ENCODE measurements at regions not wholly inside any gene's neighbourhood (a gene's known extent, or its start where the extent isn't known, plus 50 kb on each side); places are given as distances from the start of the nearest gene placed in this dataset.

GRCh38 chr14:71693381-71693780 is 238.8 kb upstream of the RGS6 start:
- Histone ChIP-seq H3K27ac (ENCODE audit: insufficient read depth, low read length) (no peak overlapping the region), H4K8ac (ENCODE audit: low read depth in 2 of 2, low read length in 2 of 2) (peak overlapping the region in 1 of 2 experiments; percentile 36; a peak in 1 of 4 replicates), H4K91ac (ENCODE audit: insufficient read depth, low read depth, low read length) (no peak overlapping the region), H3K9ac (ENCODE audit: low read depth, low read length) (no peak overlapping the region), H3K4me2 (ENCODE audit: low read depth, low read length) (no peak overlapping the region), H2AK9ac (replicated peaks; ENCODE audit: low read depth, low read length, poor library complexity) (no peak overlapping the region), H3K14ac (replicated peaks; ENCODE audit: low read depth, low read length) (peak overlapping the region; percentile 80; the same call in 1 of the 2 replicates), H3K27me3 (ENCODE audit: control insufficient read depth, insufficient read depth, low read length) (no peaks in the 10 kb centered on the region), H2BK15ac (ENCODE audit: low read depth, low read length) (no peak overlapping the region; the same call in 1 of the 3 replicates), H3K4me3 (ENCODE audit: insufficient read depth, low read depth, low read length) (no peak overlapping the region), H3K79me1 (ENCODE audit: low read depth in 1 of 2, low read length in 2 of 2) (peaks cover 23 to 31% of the 10 kb centered on the region in 2 experiments), H3K9me1 (ENCODE audit: insufficient read depth, low read length) (peaks cover 9% of the 10 kb centered on the region; the same call in 1 of the 2 replicates), H4K20me1 (ENCODE audit: insufficient read depth, low read length) (no peaks in the 10 kb centered on the region), H3K23ac (ENCODE audit: low read depth, low read length) (0 out of 2 replicates have a peak overlapping the region, but pooled peaks have one; percentile 43), H3K56ac (ENCODE audit: extremely low read depth, insufficient read depth, low read length) (no peak overlapping the region; the same call in 1 of the 2 replicates), H2AFZ (replicated peaks; ENCODE audit: low read length, poor library complexity) (no peak overlapping the region), H3K36me3 (ENCODE audit: control insufficient read depth, insufficient read depth, low read length) (peaks cover 4% of the 10 kb centered on the region; the same call in 1 of the 2 replicates), H2BK5ac (ENCODE audit: low read depth, low read length, poor library complexity, severe bottlenecking) (no peak overlapping the region), H2BK20ac (ENCODE audit: low read depth, low read length) (peak overlapping the region; percentile 79), H2BK120ac (ENCODE audit: low read depth, low read length) (peak overlapping the region; percentile 22), H3K4ac (ENCODE audit: low read depth, low read length) (peak overlapping the region; percentile 28), H3K18ac (ENCODE audit: low read depth, low read length) (peak overlapping the region; percentile 11; the same call in 1 of the 2 replicates), H2AK5ac (ENCODE audit: low read depth, low read length) (peak overlapping the region; percentile 78), H3K4me1 (ENCODE audit: control insufficient read depth, insufficient read depth, low read length) (peaks cover 15% of the 10 kb centered on the region), H4K5ac (ENCODE audit: low read depth, low read length) (0 out of 2 replicates have a peak overlapping the region, but pooled peaks have one; percentile 30), H3K9me3 (ENCODE audit: control insufficient read depth, insufficient read depth, low read length) (no peaks in the 10 kb centered on the region)
- CTCF ChIA-PET = interaction anchor here (0.7 to 0.8 kb wide), 2 partner anchors 123 to 370 kb away, joined by 4 to 8 read pairs; no protein-coding TSS in a partner anchor
- BruUV-seq (replicated peaks) = no TSS peak
- WGBS, 2 experiments (ENCODE audit: extremely low coverage in 2 of 2, insufficient read length in 1 of 2) = no CpG with 5 or more reads among the region's 6 CpGs
- no peak for ATAC-seq (ENCODE audit: low read depth)
- TF ChIP-seq NFE2L2 (IDR thresholded peaks at IDR 0.05; ENCODE audit: low read depth, low read length) (no peak), RAD21 (IDR thresholded peaks at IDR 0.05; ENCODE audit: low read length) (no peak), POLR2A (IDR thresholded peaks at IDR 0.05; ENCODE audit: low read depth, low read length) (no peak), CHD1 (IDR thresholded peaks at IDR 0.05; ENCODE audit: low read depth, low read length) (no peak), MAZ (IDR thresholded peaks at IDR 0.05; ENCODE audit: borderline replicate concordance, low read depth, low read length) (no peak), USF2 (IDR thresholded peaks at IDR 0.05; ENCODE audit: low read depth, low read length) (no peak)
- dilution Hi-C loops (cut with HindIII; ENCODE audit: low sequenced_read_pairs, unreplicated experiment) (no loop called here), in situ Hi-C loops (cut with MboI; ENCODE audit: low sequenced_read_pairs) (no loop called here), intact Hi-C loops (cut with micrococcal nuclease) (no loop called here)
- POLR2A ChIA-PET (ENCODE audit: unreplicated experiment) = no interaction called here
- peak; percentile 88 for DNase-seq
